CD14-positive monocyte (primary cell): ENCODE measurements at regions not wholly inside any gene's neighbourhood (a gene's known extent, or its start where the extent isn't known, plus 50 kb on each side); places are given as distances from the start of the nearest gene placed in this dataset.

Source experiments
- DNase-seq, 3 donors: peaks; one replicate each; pipeline ENCODE4 v3.0.0-alpha.2; 2011 to 2022
- H2AFZ ChIP-seq: 2 replicates; pipeline ENCODE4 v1.6.0; 2012; ENCODE audit warnings: mild to moderate bottlenecking, low read depth, low read length, inconsistent platforms; ENCODE audit not compliant: insufficient read depth, poor library complexity, severe bottlenecking
- H3K27ac ChIP-seq, 2 donors: 1 replicate in 1 of 2; 2 replicates in 1 of 2; pipeline ENCODE4 v1.5.1; 2012 to 2013; ENCODE audit warnings: low read length in 2 of 2, control low read depth in 1 of 2, inconsistent platforms in 1 of 2, low read depth in 1 of 2, mild to moderate bottlenecking in 1 of 2
- H3K27me3 ChIP-seq, 2 donors: one replicate each; pipeline versions ENCODE4 v1.6.0 to v1.6.1; 2011 to 2013; ENCODE audit warnings: low read length in 2 of 2; ENCODE audit not compliant: control insufficient read depth in 2 of 2, insufficient read depth in 2 of 2
- H3K36me3 ChIP-seq, 2 donors: replicated peaks in 1 of 2; 1 replicate in 1 of 2; 2 replicates in 1 of 2; pipeline versions ENCODE4 v1.5.1 to v1.6.1; 2012 to 2013; ENCODE audit warnings: low read length in 2 of 2, control low read depth in 1 of 2, inconsistent platforms in 1 of 2, mild to moderate bottlenecking in 1 of 2; ENCODE audit not compliant: insufficient read depth in 2 of 2, control insufficient read depth in 1 of 2
- H3K4me1 ChIP-seq, 2 donors: 1 replicate in 1 of 2; 2 replicates in 1 of 2; pipeline versions ENCODE4 v1.5.1 to v1.6.1; 2012 to 2013; ENCODE audit warnings: low read length in 2 of 2, control low read depth in 1 of 2, inconsistent platforms in 1 of 2, mild to moderate bottlenecking in 1 of 2, moderate library complexity in 1 of 2; ENCODE audit not compliant: insufficient read depth in 2 of 2, control insufficient read depth in 1 of 2
- H3K4me2 ChIP-seq: replicated peaks from 2 replicates; pipeline ENCODE3; 2012; ENCODE audit warnings: low read length, moderate library complexity, mild to moderate bottlenecking; ENCODE audit not compliant: poor library complexity, severe bottlenecking; ENCODE audit errors: extremely low read depth
- H3K4me3 ChIP-seq, 3 experiments: fragments of 200-600 bp in 1 of 3; sonication (generic) in 1 of 3; replicated peaks in 1 of 3; 1 replicate in 2 of 3; 2 replicates in 1 of 3; pipeline ENCODE4 v1.5.1; 2011 to 2013; ENCODE audit warnings: low read length in 3 of 3, mild to moderate bottlenecking in 3 of 3, control low read depth in 2 of 3, low read depth in 2 of 3, inconsistent platforms in 1 of 3, moderate library complexity in 1 of 3
- H3K79me2 ChIP-seq: 2 replicates; pipeline ENCODE4 v1.6.0; 2012; ENCODE audit warnings: mild to moderate bottlenecking, control low read depth, inconsistent platforms, low read length, moderate library complexity; ENCODE audit not compliant: insufficient read depth
- H3K9ac ChIP-seq: 2 replicates; pipeline ENCODE4 v1.6.0; 2017; ENCODE audit warnings: low read length, mild to moderate bottlenecking; ENCODE audit not compliant: insufficient read depth, poor library complexity, severe bottlenecking
- H3K9me3 ChIP-seq, 2 donors: replicated peaks in 1 of 2; 1 replicate in 1 of 2; 2 replicates in 1 of 2; pipeline versions ENCODE4 v1.5.1 to v1.6.1; 2012 to 2013; ENCODE audit warnings: low read length in 2 of 2, control low read depth in 1 of 2; ENCODE audit not compliant: control insufficient read depth in 1 of 2, insufficient read depth in 1 of 2
- H4K20me1 ChIP-seq: 2 replicates; pipeline ENCODE4 v1.6.0; 2012; ENCODE audit warnings: mild to moderate bottlenecking, low read length, control low read depth, moderate library complexity; ENCODE audit not compliant: insufficient read depth
- H3K27ac Mint-ChIP-seq, 7 donors: one replicate each; pipeline ENCODE4 v1.8.0; 2020; ENCODE audit warnings: mild to moderate bottlenecking in 7 of 7, mixed read lengths in 7 of 7, moderate library complexity in 6 of 7, inconsistent platforms in 2 of 7
- H3K27me3 Mint-ChIP-seq, 3 donors: one replicate each; pipeline ENCODE4 v1.8.0; 2021 to 2022; ENCODE audit warnings: low read depth in 3 of 3, mild to moderate bottlenecking in 3 of 3, mixed read lengths in 3 of 3, moderate library complexity in 3 of 3, inconsistent platforms in 1 of 3
- H3K36me3 Mint-ChIP-seq, 2 donors: one replicate each; pipeline ENCODE4 v1.8.0; 2020; ENCODE audit warnings: mixed read lengths in 2 of 2, inconsistent platforms in 1 of 2, mild to moderate bottlenecking in 1 of 2
- H3K4me1 Mint-ChIP-seq: one replicate; pipeline ENCODE4 v1.8.0; 2020; ENCODE audit warnings: mild to moderate bottlenecking, mixed read lengths
- H3K4me3 Mint-ChIP-seq, 2 donors: one replicate each; pipeline ENCODE4 v1.8.0; 2020; ENCODE audit warnings: mild to moderate bottlenecking in 2 of 2, mixed read lengths in 2 of 2, moderate library complexity in 1 of 2
- H3K9me3 Mint-ChIP-seq, 7 donors: one replicate each; pipeline ENCODE4 v1.8.0; 2020 to 2022; ENCODE audit warnings: mixed read lengths in 7 of 7, mild to moderate bottlenecking in 6 of 7, moderate library complexity in 6 of 7, inconsistent platforms in 2 of 7
- WGBS: methylation state at CpG from one replicate; pipeline ENCODE4 v1.1.5; 2013; ENCODE audit warnings: missing lambda C conversion rate; ENCODE audit not compliant: insufficient coverage; 5-methylcytosine and 5-hydroxymethylcytosine counted together
- intact Hi-C, 2 donors: fragments of 100-400 bp; cut with micrococcal nuclease; formaldehyde crosslinking; loops; one replicate each; pipeline versions ENCODE4 v1.15.0 to v1.15.1; 2023
- TF ChIP-seq, protein P1 (sequence below): fragments of 200-600 bp; IDR thresholded peaks from one replicate; pipeline ENCODE4 v1.8.0; 2022; ENCODE audit warnings: antibody characterized with exemption, mild to moderate bottlenecking

DNA sequence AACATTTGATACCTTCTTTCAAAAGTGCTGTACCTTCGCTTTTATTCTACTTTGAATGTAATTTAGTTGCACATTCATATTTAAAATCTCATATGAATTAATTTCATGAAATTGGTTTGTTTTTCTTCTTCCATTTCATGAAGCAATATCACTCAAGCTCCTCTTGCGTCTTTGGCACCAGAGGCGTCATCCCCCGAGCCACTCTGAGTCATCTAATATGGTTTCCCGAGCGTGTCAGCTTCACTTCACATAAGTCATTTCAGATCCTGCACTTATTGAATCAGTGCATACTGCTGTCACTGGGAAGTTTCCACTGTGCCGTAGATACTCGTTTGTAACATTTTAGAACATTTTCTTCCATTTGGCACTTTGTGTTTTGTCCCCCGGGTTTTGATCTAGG, 105.6 kb downstream of the SLC25A47 start:
- H3K9me3 Mint-ChIP-seq: peaks cover 0 to 3% (median 0%) of the 10 kb centered on the region in 7 donors
- intact Hi-C loops: no loop called here
- H3K4me2 ChIP-seq: no peak overlapping the region
- H3K4me3 Mint-ChIP-seq: no peak overlapping the region
- H3K27ac Mint-ChIP-seq: peak overlapping the region; percentile 21 to 93 (median 82)
- no peaks in the 10 kb centered on the region for H3K27me3 ChIP-seq
- H3K4me1 Mint-ChIP-seq: peaks cover 47% of the 10 kb centered on the region
- no peak overlapping the region for H2AFZ ChIP-seq
- peaks cover 13 to 24% of the 10 kb centered on the region in 2 donors for H3K36me3 Mint-ChIP-seq
- WGBS: 65% methylated on average over 8 of the region's 9 CpGs
- peaks cover 32 to 48% of the 10 kb centered on the region in 2 donors for H3K4me1 ChIP-seq
- peaks cover 6% of the 10 kb centered on the region for H4K20me1 ChIP-seq
- no peak overlapping the region for H3K4me3 ChIP-seq
- H3K79me2 ChIP-seq: no peaks in the 10 kb centered on the region
- TF ChIP-seq, protein P1, sequence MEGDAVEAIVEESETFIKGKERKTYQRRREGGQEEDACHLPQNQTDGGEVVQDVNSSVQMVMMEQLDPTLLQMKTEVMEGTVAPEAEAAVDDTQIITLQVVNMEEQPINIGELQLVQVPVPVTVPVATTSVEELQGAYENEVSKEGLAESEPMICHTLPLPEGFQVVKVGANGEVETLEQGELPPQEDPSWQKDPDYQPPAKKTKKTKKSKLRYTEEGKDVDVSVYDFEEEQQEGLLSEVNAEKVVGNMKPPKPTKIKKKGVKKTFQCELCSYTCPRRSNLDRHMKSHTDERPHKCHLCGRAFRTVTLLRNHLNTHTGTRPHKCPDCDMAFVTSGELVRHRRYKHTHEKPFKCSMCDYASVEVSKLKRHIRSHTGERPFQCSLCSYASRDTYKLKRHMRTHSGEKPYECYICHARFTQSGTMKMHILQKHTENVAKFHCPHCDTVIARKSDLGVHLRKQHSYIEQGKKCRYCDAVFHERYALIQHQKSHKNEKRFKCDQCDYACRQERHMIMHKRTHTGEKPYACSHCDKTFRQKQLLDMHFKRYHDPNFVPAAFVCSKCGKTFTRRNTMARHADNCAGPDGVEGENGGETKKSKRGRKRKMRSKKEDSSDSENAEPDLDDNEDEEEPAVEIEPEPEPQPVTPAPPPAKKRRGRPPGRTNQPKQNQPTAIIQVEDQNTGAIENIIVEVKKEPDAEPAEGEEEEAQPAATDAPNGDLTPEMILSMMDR: no peak
- no peaks in the 10 kb centered on the region for H3K36me3 ChIP-seq
- peak; percentile 40 to 72 (median 50) for DNase-seq
- H3K27me3 Mint-ChIP-seq: peaks cover 0 to 2% (median 0%) of the 10 kb centered on the region in 3 donors
- H3K27ac ChIP-seq: peak overlapping the region in 1 of 2 donors; percentile 53
- H3K9ac ChIP-seq: no peak overlapping the region
- no peaks in the 10 kb centered on the region for H3K9me3 ChIP-seq

DNA sequence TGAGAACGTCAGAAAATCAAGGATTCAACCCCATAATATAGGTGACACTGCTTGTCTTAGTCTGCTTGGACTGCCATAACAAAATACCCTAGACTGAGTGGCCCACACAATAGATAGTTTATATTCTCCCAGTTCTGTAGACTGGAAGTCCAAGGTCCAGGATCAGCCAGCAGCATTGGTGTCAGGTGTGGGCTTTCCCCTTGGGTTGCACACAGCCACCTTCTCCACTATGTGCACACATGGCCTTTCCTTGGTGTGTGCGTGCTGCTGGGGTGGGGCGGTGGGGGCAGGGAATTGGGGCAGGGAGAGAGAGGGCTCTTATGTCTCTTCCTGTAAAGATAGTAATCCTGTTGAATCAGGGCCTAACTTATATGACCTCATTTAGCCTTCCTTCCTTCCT, 106.4 kb downstream of the SLC25A47 start:
- Histone ChIP-seq H4K20me1 (peaks cover 6% of the 10 kb centered on the region), H3K79me2 (no peaks in the 10 kb centered on the region), H3K4me2 (no peak overlapping the region), H3K27me3 (no peaks in the 10 kb centered on the region), H3K9ac (no peak overlapping the region), H3K9me3 (no peaks in the 10 kb centered on the region), H3K27ac (peak overlapping the region in 1 of 2 donors; percentile 39), H3K4me3 (no peak overlapping the region), H3K4me1 (peaks cover 38 to 52% of the 10 kb centered on the region in 2 donors), H3K36me3 (no peaks in the 10 kb centered on the region), H2AFZ (no peak overlapping the region)
- no peak overlapping the region for H3K4me3 Mint-ChIP-seq
- TF ChIP-seq, protein P1: no peak
- no peak for DNase-seq
- peaks cover 11 to 24% of the 10 kb centered on the region in 2 donors for H3K36me3 Mint-ChIP-seq
- peaks cover 51% of the 10 kb centered on the region for H3K4me1 Mint-ChIP-seq
- H3K27me3 Mint-ChIP-seq: peaks cover 0 to 2% (median 0%) of the 10 kb centered on the region in 3 donors
- peak overlapping the region in 4 of 7 donors; percentile 7 to 93 (median 75) for H3K27ac Mint-ChIP-seq
- no CpG with 5 or more reads among the region's 3 CpGs for WGBS
- peaks cover 0 to 3% (median 0%) of the 10 kb centered on the region in 7 donors for H3K9me3 Mint-ChIP-seq
- intact Hi-C loops: no loop called here
